ENCODE measurements at regions not wholly inside any gene's neighbourhood (a gene's known extent, or its start where the extent isn't known, plus 50 kb on each side); places are given as distances from the start of the nearest gene placed in this dataset.

DNA sequence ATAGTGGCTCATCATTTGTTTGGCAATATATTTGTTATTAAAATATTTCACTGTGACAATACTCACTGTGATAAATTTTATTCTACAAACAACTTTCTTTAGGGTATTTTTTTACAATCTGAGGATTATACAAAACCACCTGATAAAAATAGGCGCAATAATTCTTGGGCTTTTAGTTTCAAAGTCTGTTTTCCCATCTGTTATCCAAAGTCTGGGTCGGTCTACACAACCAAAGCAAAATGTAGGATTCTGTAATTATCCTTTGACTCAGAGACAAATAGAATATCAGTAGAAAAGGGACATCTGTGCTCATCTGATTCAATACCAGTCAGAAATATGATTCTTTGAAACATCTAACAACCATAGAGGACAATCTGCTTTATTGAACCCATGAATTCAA is 271.8 kb upstream of the AMIGO2 start (continued):
- TF ChIP-seq, protein P1, sequence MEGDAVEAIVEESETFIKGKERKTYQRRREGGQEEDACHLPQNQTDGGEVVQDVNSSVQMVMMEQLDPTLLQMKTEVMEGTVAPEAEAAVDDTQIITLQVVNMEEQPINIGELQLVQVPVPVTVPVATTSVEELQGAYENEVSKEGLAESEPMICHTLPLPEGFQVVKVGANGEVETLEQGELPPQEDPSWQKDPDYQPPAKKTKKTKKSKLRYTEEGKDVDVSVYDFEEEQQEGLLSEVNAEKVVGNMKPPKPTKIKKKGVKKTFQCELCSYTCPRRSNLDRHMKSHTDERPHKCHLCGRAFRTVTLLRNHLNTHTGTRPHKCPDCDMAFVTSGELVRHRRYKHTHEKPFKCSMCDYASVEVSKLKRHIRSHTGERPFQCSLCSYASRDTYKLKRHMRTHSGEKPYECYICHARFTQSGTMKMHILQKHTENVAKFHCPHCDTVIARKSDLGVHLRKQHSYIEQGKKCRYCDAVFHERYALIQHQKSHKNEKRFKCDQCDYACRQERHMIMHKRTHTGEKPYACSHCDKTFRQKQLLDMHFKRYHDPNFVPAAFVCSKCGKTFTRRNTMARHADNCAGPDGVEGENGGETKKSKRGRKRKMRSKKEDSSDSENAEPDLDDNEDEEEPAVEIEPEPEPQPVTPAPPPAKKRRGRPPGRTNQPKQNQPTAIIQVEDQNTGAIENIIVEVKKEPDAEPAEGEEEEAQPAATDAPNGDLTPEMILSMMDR (IDR thresholded peaks at IDR 0.05; ENCODE audit: low read depth, low read length, missing input control) = no peak
- TF ChIP-seq, protein P2, sequence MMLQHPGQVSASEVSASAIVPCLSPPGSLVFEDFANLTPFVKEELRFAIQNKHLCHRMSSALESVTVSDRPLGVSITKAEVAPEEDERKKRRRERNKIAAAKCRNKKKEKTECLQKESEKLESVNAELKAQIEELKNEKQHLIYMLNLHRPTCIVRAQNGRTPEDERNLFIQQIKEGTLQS (IDR thresholded peaks at IDR 0.05) = no peak
- TF ChIP-seq HNF4G (IDR thresholded peaks at IDR 0.05) (no peak), SP1 (IDR thresholded peaks at IDR 0.05) (no peak), RXRA (IDR thresholded peaks at IDR 0.05) (no peak)

DNA sequence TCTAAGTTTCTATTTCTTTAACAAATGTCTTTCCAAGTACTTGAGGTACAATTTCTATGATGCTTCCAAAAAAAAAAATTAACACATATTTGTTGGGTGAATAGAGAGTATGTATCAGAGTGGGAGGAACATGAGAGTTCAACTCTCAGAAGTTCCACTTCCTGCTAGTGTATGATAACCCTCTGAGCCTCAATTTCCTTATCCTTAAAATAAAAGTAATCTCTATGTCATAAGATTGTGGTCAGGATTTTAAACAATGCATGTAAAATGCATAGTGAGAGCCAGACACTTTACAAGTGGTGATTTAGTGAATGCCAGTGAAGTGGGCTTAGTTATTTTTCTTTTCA is 270.3 kb upstream of the AMIGO2 start:
- no peak for TF ChIP-seq SP1 (IDR thresholded peaks at IDR 0.05)
- TF ChIP-seq, protein P3, sequence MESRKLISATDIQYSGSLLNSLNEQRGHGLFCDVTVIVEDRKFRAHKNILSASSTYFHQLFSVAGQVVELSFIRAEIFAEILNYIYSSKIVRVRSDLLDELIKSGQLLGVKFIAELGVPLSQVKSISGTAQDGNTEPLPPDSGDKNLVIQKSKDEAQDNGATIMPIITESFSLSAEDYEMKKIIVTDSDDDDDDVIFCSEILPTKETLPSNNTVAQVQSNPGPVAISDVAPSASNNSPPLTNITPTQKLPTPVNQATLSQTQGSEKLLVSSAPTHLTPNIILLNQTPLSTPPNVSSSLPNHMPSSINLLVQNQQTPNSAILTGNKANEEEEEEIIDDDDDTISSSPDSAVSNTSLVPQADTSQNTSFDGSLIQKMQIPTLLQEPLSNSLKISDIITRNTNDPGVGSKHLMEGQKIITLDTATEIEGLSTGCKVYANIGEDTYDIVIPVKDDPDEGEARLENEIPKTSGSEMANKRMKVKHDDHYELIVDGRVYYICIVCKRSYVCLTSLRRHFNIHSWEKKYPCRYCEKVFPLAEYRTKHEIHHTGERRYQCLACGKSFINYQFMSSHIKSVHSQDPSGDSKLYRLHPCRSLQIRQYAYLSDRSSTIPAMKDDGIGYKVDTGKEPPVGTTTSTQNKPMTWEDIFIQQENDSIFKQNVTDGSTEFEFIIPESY (IDR thresholded peaks at IDR 0.05) = no peak
- TF ChIP-seq NR2F2 (IDR thresholded peaks at IDR 0.05) = no peak
- TF ChIP-seq EGR1 (IDR thresholded peaks at IDR 0.05; ENCODE audit: low read depth in 2 of 2) = no peak
- no peak for TF ChIP-seq FOXA1 (IDR thresholded peaks at IDR 0.05)
- no peak for TF ChIP-seq GABPA (IDR thresholded peaks at IDR 0.05 in 1 of 2, conservative IDR thresholded peaks at IDR 0.05 in 1 of 2)
- no peak for TF ChIP-seq HNF4A (conservative IDR thresholded peaks at IDR 0.05)
- TF ChIP-seq, protein P4, sequence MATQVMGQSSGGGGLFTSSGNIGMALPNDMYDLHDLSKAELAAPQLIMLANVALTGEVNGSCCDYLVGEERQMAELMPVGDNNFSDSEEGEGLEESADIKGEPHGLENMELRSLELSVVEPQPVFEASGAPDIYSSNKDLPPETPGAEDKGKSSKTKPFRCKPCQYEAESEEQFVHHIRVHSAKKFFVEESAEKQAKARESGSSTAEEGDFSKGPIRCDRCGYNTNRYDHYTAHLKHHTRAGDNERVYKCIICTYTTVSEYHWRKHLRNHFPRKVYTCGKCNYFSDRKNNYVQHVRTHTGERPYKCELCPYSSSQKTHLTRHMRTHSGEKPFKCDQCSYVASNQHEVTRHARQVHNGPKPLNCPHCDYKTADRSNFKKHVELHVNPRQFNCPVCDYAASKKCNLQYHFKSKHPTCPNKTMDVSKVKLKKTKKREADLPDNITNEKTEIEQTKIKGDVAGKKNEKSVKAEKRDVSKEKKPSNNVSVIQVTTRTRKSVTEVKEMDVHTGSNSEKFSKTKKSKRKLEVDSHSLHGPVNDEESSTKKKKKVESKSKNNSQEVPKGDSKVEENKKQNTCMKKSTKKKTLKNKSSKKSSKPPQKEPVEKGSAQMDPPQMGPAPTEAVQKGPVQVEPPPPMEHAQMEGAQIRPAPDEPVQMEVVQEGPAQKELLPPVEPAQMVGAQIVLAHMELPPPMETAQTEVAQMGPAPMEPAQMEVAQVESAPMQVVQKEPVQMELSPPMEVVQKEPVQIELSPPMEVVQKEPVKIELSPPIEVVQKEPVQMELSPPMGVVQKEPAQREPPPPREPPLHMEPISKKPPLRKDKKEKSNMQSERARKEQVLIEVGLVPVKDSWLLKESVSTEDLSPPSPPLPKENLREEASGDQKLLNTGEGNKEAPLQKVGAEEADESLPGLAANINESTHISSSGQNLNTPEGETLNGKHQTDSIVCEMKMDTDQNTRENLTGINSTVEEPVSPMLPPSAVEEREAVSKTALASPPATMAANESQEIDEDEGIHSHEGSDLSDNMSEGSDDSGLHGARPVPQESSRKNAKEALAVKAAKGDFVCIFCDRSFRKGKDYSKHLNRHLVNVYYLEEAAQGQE (IDR thresholded peaks at IDR 0.05) = no peak
- TF ChIP-seq, protein P2 (IDR thresholded peaks at IDR 0.05) = no peak
- TF ChIP-seq YY1 (IDR thresholded peaks at IDR 0.05) = no peak
- TF ChIP-seq RAD21 (IDR thresholded peaks at IDR 0.05) = no peak
- no peak for TF ChIP-seq HNF4G (IDR thresholded peaks at IDR 0.05)
- no peak for TF ChIP-seq FOXA2 (IDR thresholded peaks at IDR 0.05)
- no peak for TF ChIP-seq RXRA (IDR thresholded peaks at IDR 0.05)
- DNase-seq (ENCODE audit: low spot score) = no peak
- Histone ChIP-seq H3K9me3 (ENCODE audit: control insufficient read depth in 4 of 4, low read length in 3 of 4) (no peaks in the 10 kb centered on the region), H3K9ac (ENCODE audit: low read depth in 1 of 2, low read length in 2 of 2) (no peak overlapping the region), H3K4me1 (ENCODE audit: control insufficient read depth in 4 of 4, insufficient read depth in 4 of 4, low read length in 3 of 4) (peaks cover 3 to 17% (median 16%) of the 10 kb centered on the region in 4 donors), H3K36me3 (ENCODE audit: control insufficient read depth in 4 of 4, insufficient read depth in 3 of 4, low read depth in 1 of 4, low read length in 3 of 4) (no peaks in the 10 kb centered on the region), H3K27ac (ENCODE audit: low read depth in 1 of 2, low read length in 2 of 2) (no peak overlapping the region), H3K4me3 (ENCODE audit: low read depth in 1 of 3, low read length in 3 of 3) (no peak overlapping the region), H3K27me3 (ENCODE audit: control insufficient read depth in 4 of 4, insufficient read depth in 4 of 4, low read length in 3 of 4) (no peaks in the 10 kb centered on the region)
